ENCODE measurements at regions not wholly inside any gene's neighbourhood (a gene's known extent, or its start where the extent isn't known, plus 50 kb on each side); places are given as distances from the start of the nearest gene placed in this dataset.

GRCh38 chr1:227401562-227402342 lies 83.5 kb upstream of the CDC42BPA start:
- Histone ChIP-seq H3K27me3 (no peaks in the 10 kb centered on the region), H3K4me3 (no peak overlapping the region), H3K4me1 (replicated peaks in 1 of 2) (no peaks in the 10 kb centered on the region), H3K9me3 (replicated peaks in 1 of 3) (no peaks in the 10 kb centered on the region), H3K36me3 (replicated peaks in 1 of 2) (no peaks in the 10 kb centered on the region), H3K27ac (no peak overlapping the region)
- WGBS, 4 donors: 92 to 97% (median 93%) methylated on average over 9 to 10 of the region's 10 CpGs
- TF ChIP-seq POLR2A (IDR thresholded peaks at IDR 0.05) (no peak), CTCF (IDR thresholded peaks at IDR 0.05) (no peak)
- intact Hi-C loops (cut with DNase I): no loop called here
- DNase-seq: no peak

- intact Hi-C loops (cut with DNase I): no loop called here
- no peaks in the 10 kb centered on the region for H3K4me1 ChIP-seq (replicated peaks in 1 of 2)
- H3K4me3 ChIP-seq: no peak overlapping the region
- TF ChIP-seq POLR2A (IDR thresholded peaks at IDR 0.05): no peak
- TF ChIP-seq CTCF (IDR thresholded peaks at IDR 0.05): no peak
- DNase-seq: no peak
- WGBS, 4 donors: 57 to 93% (median 86%) methylated on average over 4 of the region's 4 CpGs
- H3K27ac ChIP-seq: no peak overlapping the region
- H3K27me3 ChIP-seq: no peaks in the 10 kb centered on the region
- no peaks in the 10 kb centered on the region for H3K36me3 ChIP-seq (replicated peaks in 1 of 2)
- H3K9me3 ChIP-seq (replicated peaks in 1 of 3): no peaks in the 10 kb centered on the region
Observed at GRCh38 chr1:227399152-227399730, 80.9 kb upstream of the CDC42BPA start.

- Histone ChIP-seq H3K4me1 (replicated peaks in 1 of 2) (no peaks in the 10 kb centered on the region), H3K27ac (no peak overlapping the region), H3K4me3 (no peak overlapping the region), H3K9me3 (replicated peaks in 1 of 3) (no peaks in the 10 kb centered on the region), H3K36me3 (replicated peaks in 1 of 2) (no peaks in the 10 kb centered on the region), H3K27me3 (no peaks in the 10 kb centered on the region)
- 87 to 91% (median 90%) methylated on average over 5 of the region's 5 CpGs for WGBS, 4 donors
- DNase-seq: no peak
- intact Hi-C loops (cut with DNase I): no loop called here
- no peak for TF ChIP-seq POLR2A (IDR thresholded peaks at IDR 0.05)
- TF ChIP-seq CTCF (IDR thresholded peaks at IDR 0.05): no peak
Observed at GRCh38 chr1:227397354-227397978, 79.2 kb upstream of the CDC42BPA start.

GRCh38 chr1:227396539-227397353 lies 78.5 kb upstream of the CDC42BPA start:
- 80 to 89% (median 80%) methylated on average over 8 of the region's 8 CpGs for WGBS, 4 donors
- intact Hi-C loops (cut with DNase I): no loop called here
- Histone ChIP-seq H3K36me3 (replicated peaks in 1 of 2) (no peaks in the 10 kb centered on the region), H3K9me3 (replicated peaks in 1 of 3) (no peaks in the 10 kb centered on the region), H3K27me3 (no peaks in the 10 kb centered on the region), H3K4me1 (replicated peaks in 1 of 2) (no peaks in the 10 kb centered on the region), H3K4me3 (no peak overlapping the region), H3K27ac (no peak overlapping the region)
- TF ChIP-seq CTCF (IDR thresholded peaks at IDR 0.05): no peak
- no peak for TF ChIP-seq POLR2A (IDR thresholded peaks at IDR 0.05)
- DNase-seq: no peak
